ENCODE measurements at regions not wholly inside any gene's neighbourhood (a gene's known extent, or its start where the extent isn't known, plus 50 kb on each side); places are given as distances from the start of the nearest gene placed in this dataset.

- TF ChIP-seq CTCF (IDR thresholded peaks at IDR 0.05 in 4 of 5, conservative IDR thresholded peaks at IDR 0.05 in 1 of 5) (no peak), POLR2A (IDR thresholded peaks at IDR 0.05) (no peak)
These were observed 470.9 kb downstream of the IRS2 start for GRCh38 chr13:109315481-109315880.

All from gastrocnemius medialis (tissue), 4 donors.